ENCODE measurements at regions not wholly inside any gene's neighbourhood (a gene's known extent, or its start where the extent isn't known, plus 50 kb on each side); places are given as distances from the start of the nearest gene placed in this dataset.

GRCh38 chr20:59376109-59376841, 75.9 kb downstream of the EDN3 start:
- Histone ChIP-seq H3K79me2 (ENCODE audit: control insufficient read depth, insufficient read depth, low read length) (no peaks in the 10 kb centered on the region), H3K36me3 (ENCODE audit: control insufficient read depth in 2 of 2, extremely low read depth in 1 of 2, insufficient read depth in 2 of 2, low read length in 2 of 2) (no peaks in the 10 kb centered on the region), H3K9ac (replicated peaks; ENCODE audit: extremely low read depth, insufficient read depth, low read length) (no peak overlapping the region), H2AFZ (ENCODE audit: low read depth, low read length) (no peak overlapping the region), H3K9me3 (replicated peaks; ENCODE audit: control insufficient read depth, insufficient read depth, low read length) (no peaks in the 10 kb centered on the region), H4K20me1 (replicated peaks; ENCODE audit: control insufficient read depth, extremely low read depth, insufficient read depth, low read length) (no peaks in the 10 kb centered on the region), H3K27ac (ENCODE audit: insufficient read depth, low read depth, low read length) (no peak overlapping the region), H3K4me3 (replicated peaks in 1 of 3; ENCODE audit: insufficient read depth in 1 of 3, low read depth in 1 of 3, low read length in 3 of 3) (no peak overlapping the region), H3K4me2 (ENCODE audit: insufficient read depth, low read length) (no peak overlapping the region), H3K4me1 (ENCODE audit: control insufficient read depth, extremely low read depth, insufficient read depth, low read length) (no peaks in the 10 kb centered on the region), H3K9me1 (replicated peaks; ENCODE audit: control insufficient read depth, extremely low read depth, insufficient read depth, low read length) (no peaks in the 10 kb centered on the region), H3K27me3 (ENCODE audit: control insufficient read depth in 2 of 2, insufficient read depth in 2 of 2, low read length in 2 of 2) (no peaks in the 10 kb centered on the region)
- dilution Hi-C loops (cut with MboI; ENCODE audit: extremely low pct_ligation_motif_present, low sequenced_read_pairs) (no loop called here), intact Hi-C loops (cut with micrococcal nuclease) (no loop called here)
- TF ChIP-seq CTCF (IDR thresholded peaks at IDR 0.05; ENCODE audit: extremely low read depth in 1 of 2, insufficient read depth in 1 of 2, low read depth in 1 of 2, low read length in 2 of 2) = no peak
- TF ChIP-seq MAX (IDR thresholded peaks at IDR 0.05; ENCODE audit: insufficient read depth, insufficient read length) = no peak
- TF ChIP-seq POLR2AphosphoS5 (IDR thresholded peaks at IDR 0.05; ENCODE audit: insufficient read depth, low read depth, low read length) = no peak
- no peak for TF ChIP-seq JUN (IDR thresholded peaks at IDR 0.05; ENCODE audit: borderline replicate concordance, insufficient read depth, insufficient read length, low read depth)
- TF ChIP-seq POLR2A (IDR thresholded peaks at IDR 0.05; ENCODE audit: low read depth, low read length) = no peak
- TF ChIP-seq EZH2 (IDR thresholded peaks at IDR 0.05; ENCODE audit: borderline replicate concordance, low read depth, low read length, severe bottlenecking) = no peak
- TF ChIP-seq FOS (IDR thresholded peaks at IDR 0.05; ENCODE audit: borderline replicate concordance, insufficient read depth, low read length) = no peak
- no peak for TF ChIP-seq GATA2 (IDR thresholded peaks at IDR 0.05; ENCODE audit: insufficient read depth, insufficient read length, low read depth, low read length)
- no peak for FAIRE-seq
- ChIA-PET POLR2A (no interaction called here), CTCF (no interaction called here)
- BruUV-seq (replicated peaks) = no TSS peak
- no peak for DNase-seq (ENCODE audit: low read depth, low spot score)

Data from endothelial cell of umbilical vein (primary cell).